ENCODE measurements at regions not wholly inside any gene's neighbourhood (a gene's known extent, or its start where the extent isn't known, plus 50 kb on each side); places are given as distances from the start of the nearest gene placed in this dataset.

DNA sequence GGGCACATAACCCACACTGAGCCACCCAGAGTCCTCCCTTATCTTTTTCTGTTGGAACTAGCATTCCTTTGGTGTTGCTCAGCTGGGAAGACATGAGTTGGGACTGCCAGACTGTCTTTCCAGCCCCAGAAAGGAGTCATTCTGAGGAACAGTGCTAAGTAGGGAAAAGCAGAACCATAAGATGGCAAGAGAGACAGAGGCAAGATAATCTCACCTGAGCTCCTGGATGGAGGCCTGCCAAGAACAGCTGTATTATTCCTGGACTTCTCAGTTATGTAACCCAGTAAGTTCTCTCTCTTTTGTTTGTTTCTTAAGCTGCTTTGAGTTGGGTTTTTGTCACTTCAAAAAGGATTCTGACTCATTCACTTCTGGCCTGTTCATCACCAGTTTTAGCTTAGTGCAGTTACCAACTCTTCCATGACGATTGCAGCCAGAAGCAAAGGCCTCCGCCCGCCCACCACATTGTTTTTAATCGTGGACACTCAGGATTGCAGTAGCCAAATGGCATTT lies 134.4 kb downstream of the OMA1 start:
- Histone ChIP-seq H4K20me1 (ENCODE audit: insufficient read depth, low read length) (no peaks in the 10 kb centered on the region), H3K4me2 (ENCODE audit: low read length) (no peak overlapping the region), H3K79me2 (ENCODE audit: low read length) (no peaks in the 10 kb centered on the region), H2AFZ (ENCODE audit: low read depth, low read length) (no peak overlapping the region), H3K4me1 (ENCODE audit: low read length) (no peaks in the 10 kb centered on the region), H3K9ac (ENCODE audit: low read length) (no peak overlapping the region), H3K9me3 (ENCODE audit: insufficient read depth, low read length) (no peaks in the 10 kb centered on the region), H3K27me3 (ENCODE audit: low read depth, low read length) (no peaks in the 10 kb centered on the region), H3K27ac (ENCODE audit: low read length) (no peak overlapping the region), H3K36me3 (replicated peaks; ENCODE audit: low read depth, low read length) (no peaks in the 10 kb centered on the region), H3K4me3 (ENCODE audit: low read length) (no peak overlapping the region)
- no peak for TF ChIP-seq EZH2phosphoT487 (IDR thresholded peaks at IDR 0.05; ENCODE audit: low read depth)

DNA sequence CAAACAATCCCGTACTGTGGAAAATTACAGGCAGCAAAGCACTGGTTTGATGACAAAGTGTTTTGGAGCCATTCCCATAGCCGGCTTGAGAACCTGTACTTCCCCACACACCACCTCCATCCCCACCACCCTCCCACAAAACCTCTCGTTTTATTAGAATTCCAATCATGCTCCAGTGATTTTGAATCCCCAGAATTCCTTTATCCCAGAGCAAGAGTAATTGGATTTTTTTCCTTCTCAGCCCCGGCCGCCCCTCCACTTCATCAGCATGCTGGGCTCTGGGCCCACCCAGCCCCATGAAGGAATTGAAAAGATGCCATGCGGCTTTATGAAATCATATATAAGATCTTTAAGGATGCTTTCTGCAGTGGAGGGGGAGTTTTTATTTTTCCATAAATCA lies 136.6 kb downstream of the OMA1 start:
- Histone ChIP-seq H3K9ac (ENCODE audit: low read length) (no peak overlapping the region), H2AFZ (ENCODE audit: low read depth, low read length) (no peak overlapping the region)

DNA sequence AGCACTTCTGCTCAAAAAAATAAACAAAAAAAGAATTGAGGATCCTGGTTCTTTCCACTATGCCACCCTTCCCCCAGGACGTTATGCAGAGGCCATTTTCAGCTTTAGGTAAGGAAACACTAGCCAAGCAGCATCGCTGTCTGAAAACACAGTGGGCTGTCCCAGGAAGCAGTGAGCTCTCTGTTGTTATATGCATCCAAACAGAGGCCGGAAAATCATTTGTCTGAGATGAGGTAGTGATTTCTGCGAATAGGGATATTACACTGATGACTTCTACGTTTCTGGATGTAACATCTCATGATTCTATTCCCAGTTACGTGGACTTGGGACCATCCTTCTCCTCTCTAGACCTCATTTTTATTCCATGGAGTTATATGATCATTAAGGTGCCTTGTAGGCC lies 137.2 kb downstream of the OMA1 start:
- H4K20me1 ChIP-seq (ENCODE audit: insufficient read depth, low read length) = no peaks in the 10 kb centered on the region
- H3K4me3 ChIP-seq (ENCODE audit: low read length) = no peak overlapping the region
- no peak overlapping the region for H3K9ac ChIP-seq (ENCODE audit: low read length)
- H3K79me2 ChIP-seq (ENCODE audit: low read length) = no peaks in the 10 kb centered on the region
- no peak overlapping the region for H3K4me2 ChIP-seq (ENCODE audit: low read length)
- H3K27ac ChIP-seq (ENCODE audit: low read length) = no peak overlapping the region
- no peaks in the 10 kb centered on the region for H3K9me3 ChIP-seq (ENCODE audit: insufficient read depth, low read length)
- no peak for TF ChIP-seq EZH2phosphoT487 (IDR thresholded peaks at IDR 0.05; ENCODE audit: low read depth)
- TF ChIP-seq, protein P1, sequence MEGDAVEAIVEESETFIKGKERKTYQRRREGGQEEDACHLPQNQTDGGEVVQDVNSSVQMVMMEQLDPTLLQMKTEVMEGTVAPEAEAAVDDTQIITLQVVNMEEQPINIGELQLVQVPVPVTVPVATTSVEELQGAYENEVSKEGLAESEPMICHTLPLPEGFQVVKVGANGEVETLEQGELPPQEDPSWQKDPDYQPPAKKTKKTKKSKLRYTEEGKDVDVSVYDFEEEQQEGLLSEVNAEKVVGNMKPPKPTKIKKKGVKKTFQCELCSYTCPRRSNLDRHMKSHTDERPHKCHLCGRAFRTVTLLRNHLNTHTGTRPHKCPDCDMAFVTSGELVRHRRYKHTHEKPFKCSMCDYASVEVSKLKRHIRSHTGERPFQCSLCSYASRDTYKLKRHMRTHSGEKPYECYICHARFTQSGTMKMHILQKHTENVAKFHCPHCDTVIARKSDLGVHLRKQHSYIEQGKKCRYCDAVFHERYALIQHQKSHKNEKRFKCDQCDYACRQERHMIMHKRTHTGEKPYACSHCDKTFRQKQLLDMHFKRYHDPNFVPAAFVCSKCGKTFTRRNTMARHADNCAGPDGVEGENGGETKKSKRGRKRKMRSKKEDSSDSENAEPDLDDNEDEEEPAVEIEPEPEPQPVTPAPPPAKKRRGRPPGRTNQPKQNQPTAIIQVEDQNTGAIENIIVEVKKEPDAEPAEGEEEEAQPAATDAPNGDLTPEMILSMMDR (IDR thresholded peaks at IDR 0.05; ENCODE audit: low read depth, low read length) = no peak
- no peaks in the 10 kb centered on the region for H3K4me1 ChIP-seq (ENCODE audit: low read length)
- no peaks in the 10 kb centered on the region for H3K27me3 ChIP-seq (ENCODE audit: low read depth, low read length)
- H2AFZ ChIP-seq (ENCODE audit: low read depth, low read length) = no peak overlapping the region
- H3K36me3 ChIP-seq (replicated peaks; ENCODE audit: low read depth, low read length) = no peaks in the 10 kb centered on the region

More for the DNA sequence above, 136.6 kb downstream of the OMA1 start:
- Histone ChIP-seq H3K9me3 (ENCODE audit: insufficient read depth, low read length) (no peaks in the 10 kb centered on the region), H3K4me1 (ENCODE audit: low read length) (no peaks in the 10 kb centered on the region), H4K20me1 (ENCODE audit: insufficient read depth, low read length) (no peaks in the 10 kb centered on the region), H3K27me3 (ENCODE audit: low read depth, low read length) (no peaks in the 10 kb centered on the region), H3K4me3 (ENCODE audit: low read length) (no peak overlapping the region), H3K79me2 (ENCODE audit: low read length) (no peaks in the 10 kb centered on the region), H3K4me2 (ENCODE audit: low read length) (no peak overlapping the region), H3K27ac (ENCODE audit: low read length) (no peak overlapping the region), H3K36me3 (replicated peaks; ENCODE audit: low read depth, low read length) (no peaks in the 10 kb centered on the region)
- TF ChIP-seq, protein P1 (IDR thresholded peaks at IDR 0.05; ENCODE audit: low read depth, low read length) = no peak
- no peak for TF ChIP-seq EZH2phosphoT487 (IDR thresholded peaks at IDR 0.05; ENCODE audit: low read depth)

DNA sequence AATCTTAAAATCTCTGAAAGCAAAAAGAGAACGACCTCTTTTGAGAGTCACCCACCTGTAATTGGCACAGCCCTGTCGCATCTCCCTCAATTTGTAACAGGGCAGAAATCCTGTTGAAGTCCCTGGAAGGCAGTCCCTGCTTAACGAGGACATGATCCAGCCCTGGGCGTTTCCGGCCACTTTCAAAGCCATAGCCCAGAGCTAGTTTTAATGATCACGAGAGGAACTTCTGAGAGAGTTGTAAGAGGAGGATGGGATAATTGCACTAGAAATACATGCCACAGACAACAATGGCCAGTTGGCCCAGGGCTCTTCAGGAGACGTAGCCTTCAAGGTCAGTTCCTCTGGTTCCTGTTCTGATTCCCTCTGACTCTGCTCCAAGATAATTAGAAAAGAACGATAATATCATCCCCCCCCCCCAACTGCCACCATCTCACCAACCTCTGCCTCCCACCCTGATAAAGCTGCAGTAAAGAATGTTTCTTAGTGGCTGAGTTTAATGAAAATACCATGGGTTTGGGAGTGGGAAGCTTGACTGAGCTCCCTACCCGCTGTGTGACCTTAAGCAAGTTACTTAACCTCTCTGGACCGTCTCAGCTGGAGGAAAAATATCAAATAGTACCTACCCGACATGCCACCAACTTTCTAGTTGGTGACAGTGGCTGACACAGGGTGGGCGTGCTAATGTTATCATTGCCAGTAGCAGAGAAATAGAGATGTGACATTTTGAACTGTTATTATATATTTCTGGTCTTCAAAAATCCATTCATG lies 140.0 kb downstream of the OMA1 start:
- H3K4me1 ChIP-seq (ENCODE audit: low read length) = no peaks in the 10 kb centered on the region
- H3K9me3 ChIP-seq (ENCODE audit: insufficient read depth, low read length) = no peaks in the 10 kb centered on the region
- H3K27me3 ChIP-seq (ENCODE audit: low read depth, low read length) = no peaks in the 10 kb centered on the region
- H3K4me3 ChIP-seq (ENCODE audit: low read length) = no peak overlapping the region
- no peak overlapping the region for H3K9ac ChIP-seq (ENCODE audit: low read length)
- TF ChIP-seq, protein P1 (IDR thresholded peaks at IDR 0.05; ENCODE audit: low read depth, low read length) = no peak
- no peak for TF ChIP-seq EZH2phosphoT487 (IDR thresholded peaks at IDR 0.05; ENCODE audit: low read depth)
- H3K4me2 ChIP-seq (ENCODE audit: low read length) = no peak overlapping the region
- no peaks in the 10 kb centered on the region for H3K79me2 ChIP-seq (ENCODE audit: low read length)
- H2AFZ ChIP-seq (ENCODE audit: low read depth, low read length) = no peak overlapping the region
- H3K27ac ChIP-seq (ENCODE audit: low read length) = no peak overlapping the region
- H3K36me3 ChIP-seq (replicated peaks; ENCODE audit: low read depth, low read length) = no peaks in the 10 kb centered on the region
- no peaks in the 10 kb centered on the region for H4K20me1 ChIP-seq (ENCODE audit: insufficient read depth, low read length)
